ENCODE measurements at regions not wholly inside any gene's neighbourhood (a gene's known extent, or its start where the extent isn't known, plus 50 kb on each side); places are given as distances from the start of the nearest gene placed in this dataset.

DNA sequence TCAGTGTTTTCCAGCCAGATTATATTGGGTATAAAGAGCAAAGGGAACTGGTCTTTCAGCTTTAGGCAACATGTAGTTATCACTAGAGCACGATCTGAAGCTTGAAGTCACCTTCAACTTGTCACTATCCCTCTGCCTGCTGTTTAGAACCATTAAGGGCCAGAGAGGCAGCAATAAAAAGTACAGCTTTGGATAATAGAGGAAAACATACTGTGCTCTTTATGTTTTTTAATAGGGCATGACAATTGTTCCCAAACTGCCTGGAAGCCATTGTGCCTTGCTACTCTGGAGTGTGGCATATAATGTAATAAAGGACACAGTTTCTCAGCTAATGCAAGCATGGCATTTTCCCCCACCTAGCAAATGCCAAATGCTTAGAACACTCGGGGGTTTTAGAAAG is 1912.0 kb upstream of the RAG2 start:
- Histone ChIP-seq H2AFZ (no peak overlapping the region), H3K27me3 (ENCODE audit: control insufficient read depth, insufficient read depth, low read length) (no peaks in the 10 kb centered on the region), H3K27ac (no peak overlapping the region), H3K4me1 (no peaks in the 10 kb centered on the region), H3K4me3 (ENCODE audit: low read depth, low read length) (no peak overlapping the region), H3K79me2 (no peaks in the 10 kb centered on the region), H3K9ac (no peak overlapping the region), H3K9me3 (ENCODE audit: control insufficient read depth, low read length) (no peaks in the 10 kb centered on the region), H3K36me3 (ENCODE audit: control insufficient read depth, insufficient read depth, low read length) (no peaks in the 10 kb centered on the region), H3K4me2 (ENCODE audit: low read length) (no peak overlapping the region)
- TF ChIP-seq, protein P1, sequence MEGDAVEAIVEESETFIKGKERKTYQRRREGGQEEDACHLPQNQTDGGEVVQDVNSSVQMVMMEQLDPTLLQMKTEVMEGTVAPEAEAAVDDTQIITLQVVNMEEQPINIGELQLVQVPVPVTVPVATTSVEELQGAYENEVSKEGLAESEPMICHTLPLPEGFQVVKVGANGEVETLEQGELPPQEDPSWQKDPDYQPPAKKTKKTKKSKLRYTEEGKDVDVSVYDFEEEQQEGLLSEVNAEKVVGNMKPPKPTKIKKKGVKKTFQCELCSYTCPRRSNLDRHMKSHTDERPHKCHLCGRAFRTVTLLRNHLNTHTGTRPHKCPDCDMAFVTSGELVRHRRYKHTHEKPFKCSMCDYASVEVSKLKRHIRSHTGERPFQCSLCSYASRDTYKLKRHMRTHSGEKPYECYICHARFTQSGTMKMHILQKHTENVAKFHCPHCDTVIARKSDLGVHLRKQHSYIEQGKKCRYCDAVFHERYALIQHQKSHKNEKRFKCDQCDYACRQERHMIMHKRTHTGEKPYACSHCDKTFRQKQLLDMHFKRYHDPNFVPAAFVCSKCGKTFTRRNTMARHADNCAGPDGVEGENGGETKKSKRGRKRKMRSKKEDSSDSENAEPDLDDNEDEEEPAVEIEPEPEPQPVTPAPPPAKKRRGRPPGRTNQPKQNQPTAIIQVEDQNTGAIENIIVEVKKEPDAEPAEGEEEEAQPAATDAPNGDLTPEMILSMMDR (IDR thresholded peaks at IDR 0.05), result no peak

DNA sequence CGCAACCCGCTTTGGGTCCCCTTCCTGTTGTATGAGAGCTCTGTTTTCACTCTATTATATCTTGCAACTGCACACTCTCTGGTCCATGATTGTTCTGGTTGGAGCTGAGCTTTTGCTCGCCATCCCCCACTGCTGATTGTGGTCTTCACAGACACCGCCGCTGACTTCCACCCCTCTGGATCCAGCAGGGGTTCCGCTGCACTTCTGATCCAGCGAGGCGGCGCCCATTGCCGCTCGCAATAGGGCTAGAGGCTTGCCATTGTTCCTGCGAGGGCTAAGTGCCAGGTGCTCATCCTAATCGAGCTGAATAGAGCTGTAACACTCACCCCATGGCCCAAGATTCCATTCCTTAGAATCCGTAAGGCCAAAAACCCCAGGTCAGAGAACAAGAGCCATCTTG is 1905.8 kb upstream of the RAG2 start:
- H2AFZ ChIP-seq, result no peak overlapping the region
- no peaks in the 10 kb centered on the region for H3K9me3 ChIP-seq (ENCODE audit: control insufficient read depth, low read length)
- no peaks in the 10 kb centered on the region for H3K4me1 ChIP-seq
- no peak overlapping the region for H3K4me2 ChIP-seq (ENCODE audit: low read length)
- no peak overlapping the region for H3K27ac ChIP-seq
- no peak overlapping the region for H3K4me3 ChIP-seq (ENCODE audit: low read depth, low read length)
- no peaks in the 10 kb centered on the region for H3K36me3 ChIP-seq (ENCODE audit: control insufficient read depth, insufficient read depth, low read length)
- TF ChIP-seq, protein P1 (IDR thresholded peaks at IDR 0.05), result no peak
- H3K79me2 ChIP-seq, result no peaks in the 10 kb centered on the region
- no peak overlapping the region for H3K9ac ChIP-seq
- no peaks in the 10 kb centered on the region for H3K27me3 ChIP-seq (ENCODE audit: control insufficient read depth, insufficient read depth, low read length)

DNA sequence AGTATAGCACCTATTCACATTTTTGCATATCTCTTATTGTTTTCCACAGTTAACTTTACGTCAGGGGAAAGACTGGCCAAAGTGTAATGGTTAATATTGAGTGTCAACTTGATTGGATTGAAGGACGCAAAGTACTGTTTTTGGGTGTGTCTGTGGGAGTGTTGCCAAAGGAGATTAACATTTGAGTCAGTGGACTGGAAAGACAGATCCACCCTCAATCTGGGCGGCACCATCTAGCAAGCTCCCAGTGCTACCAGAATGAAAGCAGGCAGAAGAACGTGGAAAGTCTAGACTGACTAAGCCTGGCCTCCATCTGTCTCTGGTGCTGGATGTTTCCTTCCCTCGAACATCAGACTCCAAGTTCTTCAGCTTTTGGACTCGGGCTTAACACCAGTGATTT is 1900.7 kb upstream of the RAG2 start:
- H3K36me3 ChIP-seq (ENCODE audit: control insufficient read depth, insufficient read depth, low read length), result no peaks in the 10 kb centered on the region
- no peak overlapping the region for H3K27ac ChIP-seq
- no peak overlapping the region for H2AFZ ChIP-seq
- H3K9me3 ChIP-seq (ENCODE audit: control insufficient read depth, low read length), result no peaks in the 10 kb centered on the region
- H3K4me2 ChIP-seq (ENCODE audit: low read length), result no peak overlapping the region
- H3K4me1 ChIP-seq, result no peaks in the 10 kb centered on the region
- H3K4me3 ChIP-seq (ENCODE audit: low read depth, low read length), result no peak overlapping the region
- no peaks in the 10 kb centered on the region for H3K27me3 ChIP-seq (ENCODE audit: control insufficient read depth, insufficient read depth, low read length)
- no peaks in the 10 kb centered on the region for H3K79me2 ChIP-seq
- no peak overlapping the region for H3K9ac ChIP-seq
- TF ChIP-seq, protein P1 (IDR thresholded peaks at IDR 0.05), result no peak

DNA sequence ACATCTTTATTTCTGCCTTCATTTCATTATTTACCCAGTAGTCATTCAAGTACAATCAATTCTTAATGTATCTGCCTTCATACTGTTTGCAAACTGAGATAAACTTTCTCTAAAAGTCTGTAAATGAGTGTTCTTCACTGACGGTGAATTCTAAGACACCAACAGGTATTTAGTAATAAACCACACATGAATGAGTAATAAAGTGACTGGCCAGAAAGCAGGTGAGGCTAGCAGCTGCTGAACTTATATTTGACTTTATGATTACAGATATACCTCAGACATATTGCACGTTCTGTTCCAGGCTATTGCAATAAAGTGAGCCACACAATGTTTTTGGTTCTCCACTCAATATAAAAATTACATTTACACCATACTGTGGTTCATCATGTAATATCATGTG is 1894.0 kb upstream of the RAG2 start:
- no peaks in the 10 kb centered on the region for H3K27me3 ChIP-seq (ENCODE audit: control insufficient read depth, insufficient read depth, low read length)
- no peak overlapping the region for H3K9ac ChIP-seq
- no peaks in the 10 kb centered on the region for H3K36me3 ChIP-seq (ENCODE audit: control insufficient read depth, insufficient read depth, low read length)
- H3K4me2 ChIP-seq (ENCODE audit: low read length), result no peak overlapping the region
- H3K4me3 ChIP-seq (ENCODE audit: low read depth, low read length), result no peak overlapping the region
- TF ChIP-seq, protein P1 (IDR thresholded peaks at IDR 0.05), result no peak
- H3K9me3 ChIP-seq (ENCODE audit: control insufficient read depth, low read length), result no peaks in the 10 kb centered on the region
- no peaks in the 10 kb centered on the region for H3K79me2 ChIP-seq
- H3K27ac ChIP-seq, result no peak overlapping the region
- H2AFZ ChIP-seq, result no peak overlapping the region
- no peaks in the 10 kb centered on the region for H3K4me1 ChIP-seq

DNA sequence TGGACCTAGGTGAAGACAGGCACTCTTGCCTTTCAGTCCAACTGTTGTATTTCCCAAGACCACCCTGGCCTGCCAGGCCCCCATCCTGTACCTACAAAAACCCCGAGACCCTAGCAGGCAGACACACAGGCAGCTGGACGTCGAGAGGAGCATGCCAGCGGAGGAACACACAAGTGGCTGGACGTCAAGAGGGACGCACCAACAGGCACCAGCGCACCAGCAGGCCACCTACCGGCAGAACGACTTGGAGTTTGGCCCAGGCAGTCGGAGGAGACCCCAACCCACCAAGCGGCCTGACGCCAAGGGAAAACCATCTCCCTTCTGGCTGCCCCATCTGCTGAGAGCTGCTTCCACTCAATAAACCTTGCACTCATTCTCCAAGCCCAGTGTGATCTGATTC is 1883.4 kb upstream of the RAG2 start:
- H3K4me3 ChIP-seq (ENCODE audit: low read depth, low read length), result no peak overlapping the region
- no peak overlapping the region for H3K9ac ChIP-seq
- no peak overlapping the region for H3K27ac ChIP-seq

More for the DNA sequence above, 1883.4 kb upstream of the RAG2 start:
- Histone ChIP-seq H3K36me3 (ENCODE audit: control insufficient read depth, insufficient read depth, low read length) (no peaks in the 10 kb centered on the region), H2AFZ (no peak overlapping the region), H3K27me3 (ENCODE audit: control insufficient read depth, insufficient read depth, low read length) (no peaks in the 10 kb centered on the region), H3K9me3 (ENCODE audit: control insufficient read depth, low read length) (no peaks in the 10 kb centered on the region), H3K4me2 (ENCODE audit: low read length) (no peak overlapping the region), H3K79me2 (no peaks in the 10 kb centered on the region), H3K4me1 (no peaks in the 10 kb centered on the region)
- TF ChIP-seq, protein P1 (IDR thresholded peaks at IDR 0.05), result no peak
